HL-60 (cell line): ENCODE measurements at regions not wholly inside any gene's neighbourhood (a gene's known extent, or its start where the extent isn't known, plus 50 kb on each side); places are given as distances from the start of the nearest gene placed in this dataset.

Source experiments
- CTCF ChIP-seq: IDR thresholded peaks from one replicate; pipeline ENCODE4 v1.5.1; 2011; ENCODE audit warnings: low read length, control low read depth, inconsistent platforms; ENCODE audit not compliant: insufficient read depth
- GABPA ChIP-seq: IDR thresholded peaks from 2 replicates; pipeline ENCODE4 v1.6.1; 2012; ENCODE audit warnings: low read depth
- POLR2AphosphoS5 ChIP-seq: IDR thresholded peaks from 2 replicates; pipeline ENCODE4 v1.6.1; 2012; ENCODE audit warnings: low read depth
- REST ChIP-seq: IDR thresholded peaks from 2 replicates; pipeline ENCODE4 v1.6.1; 2012; ENCODE audit warnings: low read depth; ENCODE audit not compliant: insufficient replicate concordance
- SPI1 ChIP-seq: IDR thresholded peaks from 2 replicates; pipeline ENCODE4 v1.6.1; 2012; ENCODE audit warnings: low read depth, mild to moderate bottlenecking, borderline replicate concordance

GRCh38 chr5:8682381-8682780 is 813.4 kb downstream of the MTRR start:
- TF ChIP-seq CTCF, result no peak
- no peak for TF ChIP-seq GABPA
- no peak for TF ChIP-seq POLR2AphosphoS5
- TF ChIP-seq SPI1, result no peak
- TF ChIP-seq REST, result no peak
